A549 (cell line): ENCODE measurements at regions not wholly inside any gene's neighbourhood (a gene's known extent, or its start where the extent isn't known, plus 50 kb on each side); places are given as distances from the start of the nearest gene placed in this dataset.

ENCODE experiments used
- CEBPB ChIP-seq, 2 experiments: fragments of >200 bp in 1 of 2; sonication (Bioruptor Twin) in 1 of 2; formaldehyde crosslinking in 1 of 2; IDR thresholded peaks; 2 replicates each; pipeline ENCODE4 v1.6.1; 2012 to 2016
- EP300 ChIP-seq, 2 experiments: fragments of >200 bp; sonication (Bioruptor Twin); formaldehyde crosslinking; IDR thresholded peaks; 2 replicates in 1 of 2; 3 replicates in 1 of 2; pipeline ENCODE4 v1.6.1; 2016 to 2017
- JUNB ChIP-seq: fragments of >200 bp; sonication (Bioruptor Twin); formaldehyde crosslinking; IDR thresholded peaks from 2 replicates; pipeline ENCODE4 v1.6.1; 2016
- KDM1A ChIP-seq: fragments of 200-600 bp; sonication (generic); IDR thresholded peaks from 2 replicates; pipeline ENCODE4 v1.6.1; 2016; ENCODE audit warnings: low read depth, mild to moderate bottlenecking
- NR3C1 ChIP-seq: fragments of >200 bp; sonication (Bioruptor Twin); formaldehyde crosslinking; IDR thresholded peaks from 3 replicates; pipeline ENCODE4 v1.6.1; 2017
- POLR2A ChIP-seq: IDR thresholded peaks from 2 replicates; pipeline ENCODE4 v1.6.1; 2012; ENCODE audit warnings: mild to moderate bottlenecking, low read length
- SREBF2 ChIP-seq: fragments of 450-650 bp; IDR thresholded peaks from 2 replicates; pipeline ENCODE4 v1.6.1; 2014; ENCODE audit warnings: mild to moderate bottlenecking, moderate library complexity
- TF ChIP-seq, protein P1 (sequence below): fragments of >200 bp; sonication (Bioruptor Twin); formaldehyde crosslinking; IDR thresholded peaks from 3 replicates; pipeline ENCODE4 v1.5.1; 2016
- TF ChIP-seq, protein P2 (sequence below): fragments of 450-650 bp; IDR thresholded peaks from 2 replicates; pipeline ENCODE4 v1.6.1; 2014; ENCODE audit warnings: antibody characterized with exemption
- TF ChIP-seq, protein P3 (sequence below): IDR thresholded peaks from 2 replicates; pipeline ENCODE4 v1.6.1; 2012
- TF ChIP-seq, protein P4 (sequence below): fragments of >200 bp; sonication (Bioruptor Twin); formaldehyde crosslinking; IDR thresholded peaks from 3 replicates; pipeline ENCODE4 v1.6.1; 2016

DNA sequence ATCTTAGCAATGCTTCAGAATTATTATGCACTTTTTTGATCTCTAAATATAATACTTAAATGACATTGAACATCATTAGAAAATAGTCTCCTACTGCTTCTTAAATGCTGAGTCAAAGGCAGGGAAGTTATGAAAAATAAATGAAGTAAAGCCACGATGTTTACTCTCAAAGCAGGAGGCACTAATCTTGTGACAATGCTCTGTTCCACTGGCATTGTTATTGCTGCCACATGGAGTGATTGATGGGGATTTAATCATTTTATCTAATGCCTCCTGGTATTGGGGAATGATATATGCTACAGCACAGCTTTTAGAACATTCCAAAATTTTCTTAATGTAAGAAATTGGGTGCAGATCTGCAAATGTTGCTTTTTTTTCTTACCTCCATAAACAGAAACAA is 1655.4 kb upstream of the NUDT12 start:
- TF ChIP-seq, protein P1, sequence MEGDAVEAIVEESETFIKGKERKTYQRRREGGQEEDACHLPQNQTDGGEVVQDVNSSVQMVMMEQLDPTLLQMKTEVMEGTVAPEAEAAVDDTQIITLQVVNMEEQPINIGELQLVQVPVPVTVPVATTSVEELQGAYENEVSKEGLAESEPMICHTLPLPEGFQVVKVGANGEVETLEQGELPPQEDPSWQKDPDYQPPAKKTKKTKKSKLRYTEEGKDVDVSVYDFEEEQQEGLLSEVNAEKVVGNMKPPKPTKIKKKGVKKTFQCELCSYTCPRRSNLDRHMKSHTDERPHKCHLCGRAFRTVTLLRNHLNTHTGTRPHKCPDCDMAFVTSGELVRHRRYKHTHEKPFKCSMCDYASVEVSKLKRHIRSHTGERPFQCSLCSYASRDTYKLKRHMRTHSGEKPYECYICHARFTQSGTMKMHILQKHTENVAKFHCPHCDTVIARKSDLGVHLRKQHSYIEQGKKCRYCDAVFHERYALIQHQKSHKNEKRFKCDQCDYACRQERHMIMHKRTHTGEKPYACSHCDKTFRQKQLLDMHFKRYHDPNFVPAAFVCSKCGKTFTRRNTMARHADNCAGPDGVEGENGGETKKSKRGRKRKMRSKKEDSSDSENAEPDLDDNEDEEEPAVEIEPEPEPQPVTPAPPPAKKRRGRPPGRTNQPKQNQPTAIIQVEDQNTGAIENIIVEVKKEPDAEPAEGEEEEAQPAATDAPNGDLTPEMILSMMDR: no peak
- TF ChIP-seq CEBPB (IDR thresholded peaks at IDR 0.05): no peak
- TF ChIP-seq KDM1A: no peak
- no peak for TF ChIP-seq POLR2A
- TF ChIP-seq EP300 (IDR thresholded peaks at IDR 0.05): no peak
- no peak for TF ChIP-seq SREBF2
- TF ChIP-seq, protein P2, sequence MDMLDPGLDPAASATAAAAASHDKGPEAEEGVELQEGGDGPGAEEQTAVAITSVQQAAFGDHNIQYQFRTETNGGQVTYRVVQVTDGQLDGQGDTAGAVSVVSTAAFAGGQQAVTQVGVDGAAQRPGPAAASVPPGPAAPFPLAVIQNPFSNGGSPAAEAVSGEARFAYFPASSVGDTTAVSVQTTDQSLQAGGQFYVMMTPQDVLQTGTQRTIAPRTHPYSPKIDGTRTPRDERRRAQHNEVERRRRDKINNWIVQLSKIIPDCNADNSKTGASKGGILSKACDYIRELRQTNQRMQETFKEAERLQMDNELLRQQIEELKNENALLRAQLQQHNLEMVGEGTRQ: no peak
- TF ChIP-seq NR3C1: no peak
- TF ChIP-seq, protein P3, sequence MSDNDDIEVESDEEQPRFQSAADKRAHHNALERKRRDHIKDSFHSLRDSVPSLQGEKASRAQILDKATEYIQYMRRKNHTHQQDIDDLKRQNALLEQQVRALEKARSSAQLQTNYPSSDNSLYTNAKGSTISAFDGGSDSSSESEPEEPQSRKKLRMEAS: no peak
- TF ChIP-seq, protein P4, sequence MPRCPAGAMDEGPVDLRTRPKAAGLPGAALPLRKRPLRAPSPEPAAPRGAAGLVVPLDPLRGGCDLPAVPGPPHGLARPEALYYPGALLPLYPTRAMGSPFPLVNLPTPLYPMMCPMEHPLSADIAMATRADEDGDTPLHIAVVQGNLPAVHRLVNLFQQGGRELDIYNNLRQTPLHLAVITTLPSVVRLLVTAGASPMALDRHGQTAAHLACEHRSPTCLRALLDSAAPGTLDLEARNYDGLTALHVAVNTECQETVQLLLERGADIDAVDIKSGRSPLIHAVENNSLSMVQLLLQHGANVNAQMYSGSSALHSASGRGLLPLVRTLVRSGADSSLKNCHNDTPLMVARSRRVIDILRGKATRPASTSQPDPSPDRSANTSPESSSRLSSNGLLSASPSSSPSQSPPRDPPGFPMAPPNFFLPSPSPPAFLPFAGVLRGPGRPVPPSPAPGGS: no peak
- TF ChIP-seq JUNB: no peak
